PC-3 (cell line): ENCODE measurements at regions not wholly inside any gene's neighbourhood (a gene's known extent, or its start where the extent isn't known, plus 50 kb on each side); places are given as distances from the start of the nearest gene placed in this dataset.

Experiments
- ATAC-seq: fragments of 200-7000 bp; cut with Tn5 transposase; 2 replicates; pipeline ENCODE4 v1.9.1; 2020; ENCODE audit warnings: mild to moderate bottlenecking, moderate library complexity
- BruUV-seq: library from RNA; stranded (reverse); fragments of 400-500 nt; replicated peaks from 2 replicates; lab custom pipeline; 2021; lab: Mats Ljungman, UMichigan
- CTCF ChIA-PET: fragments of 300-600 bp; sonication (Branson Sonifier 250); formaldehyde crosslinking; loops from one replicate; lab custom pipeline; 2022; ENCODE audit warnings: antibody characterized with exemption; lab: Charles Lee
- POLR2A ChIA-PET: fragments of 300-600 bp; sonication (Branson Sonifier 250); formaldehyde crosslinking; loops from one replicate; lab custom pipeline; 2022; ENCODE audit warnings: antibody characterized with exemption; ENCODE audit not compliant: unreplicated experiment; lab: Charles Lee
- DNase-seq: peaks from one replicate; pipeline ENCODE4 v3.0.0-alpha.2; 2015
- H2AFZ ChIP-seq: fragments of 300-600 bp; sonication (generic); 2 replicates; pipeline ENCODE4 v1.6.0; 2016; ENCODE audit warnings: antibody characterized with exemption, low read length
- H3F3A ChIP-seq: fragments of 300-600 bp; sonication (generic); one replicate; pipeline ENCODE4 v1.6.0; 2017; ENCODE audit warnings: antibody characterized with exemption, low read length, control low read depth, mild to moderate bottlenecking; ENCODE audit not compliant: unreplicated experiment
- H3K27ac ChIP-seq: fragments of 300-600 bp; sonication (generic); 2 replicates; pipeline ENCODE4 v1.5.1; 2016; ENCODE audit warnings: mild to moderate bottlenecking, low read length
- H3K27me3 ChIP-seq: fragments of 300-600 bp; sonication (generic); 2 replicates; pipeline ENCODE4 v1.6.1; 2016; ENCODE audit warnings: low read length, mixed read lengths
- H3K36me3 ChIP-seq: fragments of 300-600 bp; sonication (generic); 2 replicates; pipeline ENCODE4 v1.6.1; 2016; ENCODE audit warnings: low read depth, mixed run types, low read length, mixed read lengths
- H3K4me1 ChIP-seq: fragments of 300-600 bp; sonication (generic); 2 replicates; pipeline ENCODE4 v1.5.1; 2016; ENCODE audit warnings: low read length; ENCODE audit not compliant: insufficient read depth
- H3K4me2 ChIP-seq: fragments of 300-600 bp; sonication (generic); 2 replicates; pipeline ENCODE4 v1.6.0; 2016; ENCODE audit warnings: low read length
- H3K4me3 ChIP-seq: fragments of 300-600 bp; sonication (generic); 2 replicates; pipeline ENCODE4 v1.5.1; 2016; ENCODE audit warnings: mild to moderate bottlenecking, low read length, mixed read lengths
- H3K79me2 ChIP-seq: fragments of 300-600 bp; sonication (generic); 2 replicates; pipeline ENCODE4 v1.6.1; 2017; ENCODE audit warnings: low read length, mixed read lengths
- H3K9ac ChIP-seq: fragments of 300-600 bp; sonication (generic); 2 replicates; pipeline ENCODE4 v1.6.0; 2016; ENCODE audit warnings: mild to moderate bottlenecking, low read length
- H3K9me2 ChIP-seq: fragments of 300-600 bp; sonication (generic); replicated peaks from 2 replicates; pipeline ENCODE4 v1.6.1; 2016; ENCODE audit warnings: mixed run types, low read length, mixed read lengths
- H3K9me3 ChIP-seq: fragments of 300-600 bp; sonication (generic); 2 replicates; pipeline ENCODE4 v1.6.1; 2016; ENCODE audit warnings: low read length, mixed read lengths
- H4K20me1 ChIP-seq: fragments of 300-600 bp; sonication (generic); 2 replicates; pipeline ENCODE4 v1.6.1; 2016; ENCODE audit warnings: low read length, mixed read lengths
- CTCF ChIP-seq: fragments of 300-600 bp; sonication (generic); conservative IDR thresholded peaks from 2 replicates; pipeline ENCODE4 v1.5.1; 2017; ENCODE audit warnings: antibody characterized with exemption, low read depth, mild to moderate bottlenecking, low read length
- EZH2 ChIP-seq: fragments of 300-600 bp; sonication (generic); IDR thresholded peaks from one replicate; pipeline ENCODE4 v1.6.1; 2017; ENCODE audit warnings: antibody characterized with exemption, mild to moderate bottlenecking, low read length; ENCODE audit not compliant: unreplicated experiment
- EZH2phosphoT487 ChIP-seq: fragments of 300-600 bp; sonication (generic); IDR thresholded peaks from 2 replicates; pipeline ENCODE4 v1.6.1; 2018; ENCODE audit warnings: mild to moderate bottlenecking, antibody characterized with exemption, low read length, borderline replicate concordance
- intact Hi-C: fragments of 100-400 bp; cut with micrococcal nuclease; formaldehyde crosslinking; loops from 2 replicates; pipeline ENCODE4 v1.9.0; 2023

GRCh38 chr6:80725156-80725930, 618.9 kb downstream of the BCKDHB start:
- no peak overlapping the region for H3K27ac ChIP-seq
- no peaks in the 10 kb centered on the region for H3F3A ChIP-seq
- H3K9me3 ChIP-seq, result no peaks in the 10 kb centered on the region
- intact Hi-C loops, result loop anchor here (1.0 to 5.0 kb wide), 3 partner anchors 118 to 513 kb away; no protein-coding TSS in a partner anchor
- H3K4me1 ChIP-seq, result peaks cover 8% of the 10 kb centered on the region; the same call in 1 of the 2 replicates
- no peaks in the 10 kb centered on the region for H3K36me3 ChIP-seq
- POLR2A ChIA-PET, result no interaction called here
- H3K27me3 ChIP-seq, result no peaks in the 10 kb centered on the region
- no peak overlapping the region for H3K9ac ChIP-seq
- no TSS peak for BruUV-seq
- H3K4me2 ChIP-seq, result peak overlapping the region; percentile 49
- CTCF ChIA-PET, result no interaction called here
- DNase-seq (peak; percentile 39), ATAC-seq (peak; percentile 88)
- TF ChIP-seq EZH2, result no peak
- TF ChIP-seq CTCF, result no peak
- no peak for TF ChIP-seq EZH2phosphoT487
- no peak overlapping the region for H3K4me3 ChIP-seq
- no peaks in the 10 kb centered on the region for H3K79me2 ChIP-seq
- peak overlapping the region; percentile 61 for H2AFZ ChIP-seq
- no peaks in the 10 kb centered on the region for H4K20me1 ChIP-seq
- H3K9me2 ChIP-seq, result no peaks in the 10 kb centered on the region

DNA sequence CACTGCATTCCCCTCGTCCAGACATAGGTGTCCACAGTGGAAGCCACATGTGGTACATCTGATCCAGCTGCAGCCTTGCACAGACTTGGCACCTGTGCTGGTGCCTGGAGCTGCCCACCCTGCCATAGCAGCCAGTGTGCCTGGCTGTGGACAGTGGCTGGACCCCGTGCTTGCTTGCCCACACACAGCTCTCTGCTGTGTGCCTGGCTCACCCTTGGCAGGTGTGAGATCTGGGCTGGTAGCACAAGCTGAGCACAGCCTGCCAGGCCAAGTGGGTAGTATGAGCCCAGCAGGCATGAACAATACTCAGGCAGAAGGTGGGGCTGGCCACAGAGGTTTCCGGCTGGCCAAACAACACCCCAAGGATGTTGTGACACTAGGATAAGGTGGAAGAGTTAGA, 614.4 kb downstream of the BCKDHB start:
- Histone ChIP-seq H3K27ac (no peak overlapping the region), H3K4me2 (no peak overlapping the region), H3K9me3 (no peaks in the 10 kb centered on the region), H2AFZ (no peak overlapping the region), H3K9ac (no peak overlapping the region), H4K20me1 (no peaks in the 10 kb centered on the region), H3K4me1 (peaks cover 8% of the 10 kb centered on the region; the same call in 1 of the 2 replicates), H3K4me3 (no peak overlapping the region), H3K27me3 (no peaks in the 10 kb centered on the region), H3K9me2 (no peaks in the 10 kb centered on the region), H3K79me2 (no peaks in the 10 kb centered on the region), H3K36me3 (no peaks in the 10 kb centered on the region), H3F3A (no peaks in the 10 kb centered on the region)
- POLR2A ChIA-PET, result no interaction called here
- no TSS peak for BruUV-seq
- intact Hi-C loops, result no loop called here
- DNase-seq, result no peak
- TF ChIP-seq EZH2 (no peak), CTCF (no peak), EZH2phosphoT487 (no peak)
- ATAC-seq, result no peak
- CTCF ChIA-PET, result no interaction called here

- ChIA-PET CTCF (no interaction called here), POLR2A (no interaction called here)
- ATAC-seq (no peak), DNase-seq (no peak)
- H3K9ac ChIP-seq, result no peak overlapping the region
- intact Hi-C loops, result no loop called here
- H3K4me2 ChIP-seq, result no peak overlapping the region
- no peaks in the 10 kb centered on the region for H3F3A ChIP-seq
- no peak overlapping the region for H3K4me3 ChIP-seq
- H3K79me2 ChIP-seq, result no peaks in the 10 kb centered on the region
- BruUV-seq, result no TSS peak
- no peaks in the 10 kb centered on the region for H3K27me3 ChIP-seq
- H3K27ac ChIP-seq, result no peak overlapping the region
- no peaks in the 10 kb centered on the region for H4K20me1 ChIP-seq
- H3K4me1 ChIP-seq, result no peaks in the 10 kb centered on the region
- H3K36me3 ChIP-seq, result no peaks in the 10 kb centered on the region
- no peak for TF ChIP-seq CTCF
- no peak for TF ChIP-seq EZH2phosphoT487
- TF ChIP-seq EZH2, result no peak
- H3K9me2 ChIP-seq, result no peaks in the 10 kb centered on the region
- no peaks in the 10 kb centered on the region for H3K9me3 ChIP-seq
- H2AFZ ChIP-seq, result no peak overlapping the region
These were observed 608.0 kb downstream of the BCKDHB start for GRCh38 chr6:80714513-80714912.
